ENCODE measurements at regions not wholly inside any gene's neighbourhood (a gene's known extent, or its start where the extent isn't known, plus 50 kb on each side); places are given as distances from the start of the nearest gene placed in this dataset.

DNA sequence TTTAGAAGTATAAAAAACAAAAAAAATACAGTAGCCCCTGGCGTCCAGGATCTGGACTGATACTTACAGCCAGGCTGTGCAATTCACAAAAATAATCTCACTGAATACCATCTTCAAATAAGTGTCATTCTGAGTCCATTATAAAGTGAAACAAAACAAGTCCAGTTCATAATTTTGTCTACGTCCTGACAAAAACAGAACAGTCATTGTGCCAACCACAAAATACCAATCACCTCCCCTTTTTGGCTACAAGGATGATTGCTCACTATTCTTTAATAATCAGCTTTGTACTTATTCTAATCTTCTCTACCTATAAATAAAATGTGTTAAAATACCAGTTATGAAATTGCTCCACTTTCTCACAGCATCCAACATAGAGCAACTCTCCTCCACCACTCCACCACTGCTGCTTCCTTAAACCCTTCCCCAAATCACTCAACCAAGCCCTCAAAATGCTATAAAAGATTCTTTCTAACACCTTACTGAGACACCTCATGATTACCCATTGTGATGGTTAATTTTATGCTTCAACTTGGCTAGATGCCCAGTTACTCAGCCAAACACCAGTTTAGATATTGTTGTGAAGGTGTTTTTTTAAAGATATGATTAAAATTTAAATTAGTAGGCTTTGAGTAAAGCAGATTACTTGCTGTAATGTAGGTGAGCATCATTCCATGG is 479.8 kb upstream of the SEMA3A start:
- DNase-seq, result no peak

DNA sequence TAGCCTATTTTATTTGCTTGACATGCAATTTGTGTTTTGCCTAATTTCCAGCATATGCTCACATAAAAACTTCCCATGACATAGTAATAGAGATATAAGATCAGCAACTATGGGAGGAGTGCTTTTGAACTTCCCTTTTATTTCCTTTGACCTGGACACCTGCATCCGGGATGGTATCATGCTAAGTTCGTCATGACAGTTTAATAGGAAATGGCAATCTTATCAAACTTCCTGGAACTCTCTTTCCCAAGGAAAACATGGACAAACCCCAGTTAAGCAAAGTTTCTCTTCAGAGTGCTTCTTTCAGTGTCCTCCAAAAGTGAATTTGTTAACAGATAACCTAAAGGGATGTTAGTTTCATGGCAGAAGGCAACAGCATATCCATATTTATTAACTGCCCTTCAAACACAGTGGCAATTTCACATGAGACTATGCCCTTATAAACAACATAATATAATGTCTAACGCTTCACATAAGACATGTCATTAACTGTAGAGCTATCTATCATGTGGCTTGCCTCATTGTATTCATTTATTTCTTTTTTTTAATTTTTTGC is 474.7 kb upstream of the SEMA3A start:
- no peak for DNase-seq

DNA sequence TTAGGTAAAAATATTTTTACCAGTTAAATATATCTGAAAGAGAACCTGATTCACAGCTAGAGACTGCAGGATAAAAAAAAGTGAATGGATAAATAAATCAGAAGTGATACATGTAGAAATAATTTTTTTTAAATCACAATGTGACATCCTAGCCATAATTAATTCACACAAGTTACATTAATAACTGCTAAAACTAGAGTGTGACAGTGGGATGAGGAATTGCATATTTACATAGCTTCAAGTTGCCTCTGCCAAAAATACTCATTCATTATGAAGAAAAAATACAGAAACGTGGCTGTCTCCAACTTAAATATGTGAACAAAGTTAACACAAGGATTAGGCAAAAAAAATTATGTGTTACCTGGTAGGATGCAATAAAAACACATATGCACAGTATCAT is 473.5 kb upstream of the SEMA3A start:
- DNase-seq, result no peak

DNA sequence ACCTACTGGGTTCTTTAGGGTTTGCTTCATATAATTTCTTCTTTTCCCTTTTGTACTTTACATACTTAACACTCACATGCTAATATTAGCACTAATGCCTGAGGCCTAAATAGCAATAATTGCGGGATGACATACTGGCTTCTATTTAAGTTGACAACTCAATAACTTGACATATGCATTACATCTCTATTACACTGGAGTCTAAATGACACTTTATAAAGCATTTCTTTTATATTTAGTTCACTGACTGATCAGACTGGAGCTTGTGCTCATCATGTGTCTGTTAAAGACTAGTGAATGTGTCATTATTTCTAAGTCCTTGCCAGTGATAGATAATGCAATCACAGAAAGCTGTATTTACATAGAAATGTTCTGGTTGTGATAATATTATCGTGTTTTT is 472.1 kb upstream of the SEMA3A start:
- no peak for DNase-seq

DNA sequence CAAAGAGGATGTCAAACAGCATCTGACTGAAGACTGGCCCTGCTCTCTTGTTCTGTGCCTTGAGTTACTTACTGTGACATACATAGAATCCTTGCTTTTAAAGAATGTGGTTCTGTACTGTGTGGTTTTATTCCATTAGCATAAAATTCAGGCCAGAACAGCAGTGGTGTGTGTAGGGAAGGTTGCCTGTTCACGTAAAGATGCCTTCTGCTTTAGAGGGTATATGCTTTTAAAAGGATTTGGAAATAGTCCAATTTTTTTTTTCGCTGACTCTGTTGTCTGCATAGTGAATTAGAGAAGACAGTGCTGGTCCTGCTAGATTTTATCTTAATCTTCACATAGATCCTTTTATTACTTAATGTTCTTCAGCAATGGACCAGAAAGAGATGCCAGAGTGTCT is 470.8 kb upstream of the SEMA3A start:
- DNase-seq, result no peak

DNA sequence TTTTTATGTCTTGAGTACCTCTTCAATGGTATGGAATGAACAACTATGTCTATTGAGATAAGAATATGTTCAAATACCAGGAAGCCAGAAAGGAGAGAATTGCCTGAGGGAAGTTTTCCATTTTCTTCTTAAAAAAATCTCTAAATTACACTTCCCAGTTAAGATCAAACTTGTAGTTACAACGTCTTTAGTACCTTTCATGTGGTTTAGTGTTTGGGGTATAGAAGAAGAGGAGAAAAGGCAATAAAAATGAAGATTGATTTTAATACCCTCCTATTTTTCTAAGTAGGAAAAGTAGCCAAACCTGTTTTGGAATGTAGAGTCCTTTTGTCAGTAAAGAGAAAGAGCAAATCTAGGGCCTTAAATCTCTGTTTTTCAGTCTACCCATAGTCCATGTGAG is 470.0 kb upstream of the SEMA3A start:
- no peak for DNase-seq

DNA sequence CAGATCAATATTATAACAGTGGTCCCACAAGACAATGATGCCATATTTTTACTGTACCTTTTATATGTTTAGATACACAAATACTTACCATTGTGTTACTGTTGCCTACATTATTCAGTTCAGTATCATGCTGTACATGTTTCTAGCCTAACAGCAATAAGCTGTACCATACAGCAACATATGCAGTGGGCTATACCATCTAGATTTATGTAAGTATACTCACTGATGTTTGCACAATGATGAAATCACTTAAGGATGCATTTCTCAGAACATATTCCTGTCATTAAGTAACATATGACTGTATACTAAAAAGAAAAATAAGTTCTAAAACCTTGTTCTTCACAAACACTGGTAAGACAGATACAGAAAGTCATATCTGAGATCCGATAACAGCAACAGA is 468.6 kb upstream of the SEMA3A start:
- DNase-seq, result no peak

DNA sequence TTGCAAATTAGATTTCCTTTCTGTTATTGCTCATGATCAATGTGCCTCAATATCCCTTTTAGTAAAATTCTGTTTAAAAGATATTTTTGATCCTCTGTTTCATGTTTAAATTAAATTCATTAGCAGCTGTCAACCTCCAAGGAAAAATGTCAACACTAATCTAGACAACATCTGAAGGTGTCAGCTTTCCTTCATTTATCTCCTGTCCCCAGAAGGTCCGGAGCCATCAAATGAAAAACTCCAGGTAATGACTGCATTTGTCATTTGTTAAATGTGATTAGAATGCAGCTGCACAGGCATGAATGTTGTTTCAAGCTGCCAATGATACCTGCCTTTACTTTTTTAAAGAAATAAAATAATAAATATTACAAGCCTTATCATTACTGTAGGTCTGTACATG is 463.7 kb upstream of the SEMA3A start:
- no peak for DNase-seq

DNA sequence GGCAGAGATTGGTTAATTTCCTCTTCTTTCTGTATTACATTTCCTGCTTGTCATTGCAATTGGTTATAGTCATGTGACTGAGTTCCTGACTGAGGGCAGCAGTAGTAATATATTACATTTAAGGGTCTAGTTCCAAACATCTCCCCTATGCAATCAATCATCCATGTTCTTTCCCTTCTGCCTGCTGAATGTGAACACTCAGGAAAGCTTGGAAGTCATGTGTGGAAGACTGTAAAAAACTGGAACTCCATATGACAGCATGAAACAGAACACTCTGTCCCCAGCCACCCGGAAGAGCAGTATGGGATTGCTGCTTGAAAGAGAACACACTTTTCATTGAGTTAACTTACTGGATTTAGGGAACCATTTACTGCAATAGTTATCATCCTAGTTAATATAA is 459.7 kb upstream of the SEMA3A start:
- DNase-seq, result no peak

DNA sequence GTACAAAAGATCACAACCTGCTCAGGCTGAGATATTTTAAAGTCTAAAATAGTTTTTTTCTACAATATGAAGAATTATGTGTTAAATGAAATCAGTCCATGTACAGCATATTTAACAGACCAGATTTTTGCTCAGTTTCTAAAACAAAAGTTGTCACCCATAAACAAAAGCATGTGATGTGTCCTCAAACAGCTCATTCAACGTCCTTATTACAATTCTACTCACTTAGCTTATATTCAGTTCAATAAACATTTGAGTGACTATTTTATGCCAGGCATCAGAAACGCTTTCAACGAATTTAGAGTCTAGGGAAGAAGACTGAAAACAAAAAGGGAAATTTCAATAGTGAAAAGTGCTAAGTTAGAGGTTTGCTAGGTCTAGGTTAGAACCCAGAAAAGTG is 457.3 kb upstream of the SEMA3A start:
- no peak for DNase-seq

DNA sequence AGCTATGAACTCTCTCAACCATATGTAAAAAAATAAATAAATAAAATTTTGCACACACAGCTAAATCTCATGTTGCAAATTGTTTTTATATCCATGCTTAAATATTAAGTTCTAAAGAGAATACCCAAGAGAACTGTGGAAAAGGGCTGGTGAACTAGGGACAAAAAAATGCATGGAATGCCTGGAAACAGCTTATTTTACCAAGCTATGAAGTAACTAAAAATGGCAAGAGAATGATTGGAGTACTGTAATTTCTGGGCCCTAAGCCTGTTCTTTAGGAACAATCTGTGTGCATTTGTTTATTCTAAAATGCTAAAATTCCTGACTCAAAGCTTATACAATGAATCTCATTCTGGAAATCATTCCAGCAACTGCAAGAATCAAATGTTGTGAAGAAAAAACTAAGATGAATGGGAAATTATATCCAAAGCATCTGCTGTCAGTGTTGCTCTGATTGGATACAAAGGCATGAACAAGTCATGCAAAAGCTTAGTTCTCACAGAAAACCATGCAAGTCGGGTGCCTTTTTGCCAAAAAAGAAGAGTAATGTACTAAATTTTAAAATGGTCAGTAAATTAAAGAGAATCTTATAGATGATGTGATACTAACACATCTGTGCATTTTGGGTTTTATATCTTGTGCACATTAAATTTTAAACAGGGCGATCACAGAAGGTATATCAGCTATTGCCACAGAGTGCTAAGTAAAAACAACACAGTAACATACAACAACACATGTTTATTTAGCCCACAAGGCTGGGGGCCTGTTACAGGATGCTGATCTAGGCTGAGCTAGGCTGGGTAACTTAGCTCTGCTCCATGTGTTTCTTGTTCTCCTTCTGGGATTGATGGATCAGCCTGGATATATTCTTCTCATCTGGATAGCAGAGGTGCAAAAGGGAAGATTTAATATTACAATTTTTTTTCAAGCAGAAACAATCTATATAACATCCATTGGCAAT is 453.5 kb upstream of the SEMA3A start:
- DNase-seq, result no peak

DNA sequence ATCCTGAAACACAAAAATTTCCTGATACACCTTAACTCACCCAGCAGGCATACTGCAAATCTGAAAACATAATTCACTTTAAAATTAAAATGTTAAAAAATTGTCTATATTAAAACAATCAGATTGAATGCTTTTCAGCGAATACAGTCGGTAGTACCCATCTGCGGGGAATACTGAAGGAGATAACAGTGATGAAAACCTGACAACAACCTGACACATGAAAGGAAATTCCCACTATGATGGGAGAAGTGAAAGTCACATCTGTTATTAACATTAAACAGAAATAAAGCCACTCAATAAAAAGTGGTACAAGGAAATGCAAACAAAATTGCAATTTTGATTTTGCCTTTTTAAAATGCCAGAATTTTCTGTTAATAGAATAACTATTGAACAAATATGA is 448.0 kb upstream of the SEMA3A start:
- DNase-seq, result no peak

DNA sequence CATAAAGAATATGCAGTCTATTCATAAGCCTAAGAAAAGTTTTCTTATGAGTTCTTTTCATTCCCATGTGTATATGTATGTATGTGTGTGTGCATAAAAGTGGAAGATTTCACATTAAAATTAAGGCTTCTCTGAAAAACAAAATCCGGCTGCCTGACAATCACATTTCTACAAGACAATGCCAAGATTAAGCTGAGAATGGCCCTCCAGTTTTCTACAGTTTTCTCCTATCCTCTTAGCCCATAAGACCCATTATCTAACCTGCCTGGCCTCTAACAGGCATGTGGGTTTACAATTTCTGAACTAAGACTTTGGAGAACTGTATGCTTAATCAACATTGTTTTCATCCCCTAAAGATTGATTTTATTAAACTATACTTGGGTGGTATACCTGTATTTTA is 446.0 kb upstream of the SEMA3A start:
- no peak for DNase-seq

DNA sequence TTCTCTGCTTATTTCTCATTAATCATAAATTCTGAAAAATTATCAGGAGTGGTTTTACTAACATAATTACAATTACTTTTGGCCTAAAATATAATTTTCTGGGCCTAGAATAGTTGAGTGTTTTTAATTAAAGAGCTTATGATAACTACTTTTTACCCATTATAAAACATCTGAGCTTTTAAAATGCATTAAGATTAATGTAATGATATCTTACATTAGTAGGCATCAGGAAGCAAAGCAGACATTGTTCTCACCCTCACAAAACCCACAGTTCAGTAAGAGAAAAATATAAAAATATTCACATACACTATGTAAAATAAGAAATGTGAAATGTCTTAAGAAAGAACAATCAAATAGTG is 443.7 kb upstream of the SEMA3A start:
- DNase-seq, result no peak

DNA sequence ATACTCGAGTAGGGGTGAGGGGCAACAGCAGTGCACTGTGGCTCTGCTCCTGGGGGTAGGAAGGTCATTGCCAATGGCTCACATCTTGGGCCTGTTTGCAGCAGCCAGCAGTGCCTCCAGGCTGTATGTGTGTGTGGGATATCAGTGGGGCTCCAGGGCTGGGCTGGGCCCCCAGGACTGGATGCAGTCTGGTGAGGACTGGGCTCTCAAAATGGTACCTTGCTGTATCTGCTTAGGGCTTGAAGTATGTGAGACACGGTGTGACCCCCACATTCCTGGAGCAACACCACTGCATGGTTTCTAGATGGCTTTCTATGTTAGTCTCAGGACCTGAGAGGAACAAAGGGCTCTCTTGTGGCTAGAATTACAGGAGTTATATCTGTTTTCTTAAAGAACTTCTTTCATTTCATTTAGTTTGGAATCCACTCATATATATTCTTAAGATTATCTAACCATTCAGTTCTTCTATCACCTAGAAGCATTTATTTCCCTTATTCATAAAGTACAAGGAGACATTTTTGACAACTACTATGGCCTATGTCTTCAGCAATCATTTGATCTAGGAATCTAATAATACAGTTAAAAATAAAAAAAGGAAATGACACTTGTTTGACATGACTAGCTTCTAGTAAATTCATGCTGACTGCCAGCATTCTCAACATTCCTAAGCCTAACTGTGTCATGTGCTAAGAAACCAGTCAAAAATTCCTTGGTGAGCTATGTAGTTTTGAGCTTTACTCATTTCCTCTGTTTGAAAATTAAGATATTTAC is 443.2 kb upstream of the SEMA3A start:
- peak; percentile 2 for DNase-seq

DNA sequence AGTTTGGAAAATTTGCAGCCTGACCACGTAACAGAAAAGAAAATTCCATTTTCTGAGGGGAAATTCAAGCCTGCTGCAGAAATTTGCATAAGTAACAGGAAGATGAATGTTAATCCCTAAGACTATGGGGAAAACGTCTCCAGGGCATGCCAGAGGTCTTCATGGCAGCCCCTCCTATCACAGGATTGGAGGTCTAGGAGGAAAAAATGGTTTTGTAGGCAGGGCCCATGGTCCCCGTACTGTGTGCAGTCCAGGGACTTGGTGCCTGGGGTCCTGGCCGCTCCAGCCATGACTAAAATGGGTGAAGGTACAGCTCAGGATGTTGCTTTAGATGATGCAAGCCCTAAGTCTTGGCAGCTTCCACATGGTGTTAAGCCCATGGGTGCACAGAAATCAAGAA is 437.3 kb upstream of the SEMA3A start:
- no peak for DNase-seq

DNA sequence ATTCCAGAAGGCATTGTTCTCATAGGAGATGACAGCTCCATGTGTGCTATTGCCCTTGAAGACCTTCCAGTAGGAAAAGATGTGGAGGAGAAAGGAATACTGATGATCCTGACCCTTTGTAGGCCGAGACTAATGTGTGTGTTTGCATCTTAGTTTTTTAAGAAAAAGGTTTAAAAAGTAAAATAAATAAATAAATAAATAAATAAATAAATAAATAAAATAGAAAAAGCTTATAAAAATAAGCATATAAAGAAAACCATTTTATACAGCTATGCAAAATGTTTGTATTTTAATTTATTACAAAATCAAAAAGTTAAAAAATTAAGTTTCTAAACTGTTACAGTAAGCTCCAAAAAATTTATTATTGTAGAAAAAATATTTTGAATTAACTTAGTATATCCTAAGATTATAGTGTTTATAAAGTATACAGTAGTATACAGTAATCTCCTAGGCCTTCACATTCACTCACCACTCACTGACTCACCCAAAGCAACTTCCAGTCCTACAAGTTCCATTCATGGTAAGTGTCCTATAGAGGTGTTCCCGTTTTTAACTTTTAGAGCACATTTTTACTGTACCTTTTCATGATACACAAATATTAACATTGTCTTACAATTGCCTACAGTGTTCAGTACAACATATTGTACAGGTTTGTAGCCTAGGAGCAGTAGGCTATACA is 435.2 kb upstream of the SEMA3A start:
- no peak for DNase-seq

DNA sequence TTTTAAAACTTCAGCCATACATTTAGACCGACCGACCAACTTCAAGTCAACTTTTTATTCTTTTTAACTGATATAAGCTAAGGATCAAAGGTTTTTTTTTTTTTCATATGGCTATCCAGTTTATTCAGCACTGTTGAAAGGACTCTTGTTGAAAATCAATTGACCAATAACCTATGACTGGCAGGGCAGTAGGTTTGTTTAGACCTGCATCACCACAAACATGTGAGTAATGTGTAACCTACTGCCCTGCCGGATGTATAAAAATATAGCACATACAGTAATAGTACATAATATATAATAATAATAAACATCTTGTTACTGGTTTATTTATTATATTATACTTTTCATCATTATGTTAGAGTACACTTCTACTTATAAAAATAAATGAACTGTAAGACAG is 434.6 kb upstream of the SEMA3A start:
- DNase-seq, result no peak

DNA sequence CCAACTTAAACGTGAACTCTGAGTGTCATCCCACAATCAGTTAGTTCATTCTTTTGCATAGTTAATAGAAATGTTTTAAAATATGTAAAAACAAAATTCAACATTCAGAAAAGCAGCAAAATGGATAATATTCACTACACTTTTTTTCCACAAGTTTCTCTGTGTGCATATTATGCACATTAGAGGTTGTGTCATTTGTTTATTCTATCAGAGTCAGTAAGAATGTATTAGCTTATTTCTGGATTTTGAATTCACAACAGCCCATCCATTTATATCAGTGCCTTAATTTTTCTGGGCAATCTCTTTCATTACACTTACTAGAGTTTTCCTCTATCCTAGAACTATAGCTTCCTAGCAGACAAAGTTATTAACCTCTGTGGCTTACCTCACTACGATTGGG is 432.7 kb upstream of the SEMA3A start:
- no peak for DNase-seq

DNA sequence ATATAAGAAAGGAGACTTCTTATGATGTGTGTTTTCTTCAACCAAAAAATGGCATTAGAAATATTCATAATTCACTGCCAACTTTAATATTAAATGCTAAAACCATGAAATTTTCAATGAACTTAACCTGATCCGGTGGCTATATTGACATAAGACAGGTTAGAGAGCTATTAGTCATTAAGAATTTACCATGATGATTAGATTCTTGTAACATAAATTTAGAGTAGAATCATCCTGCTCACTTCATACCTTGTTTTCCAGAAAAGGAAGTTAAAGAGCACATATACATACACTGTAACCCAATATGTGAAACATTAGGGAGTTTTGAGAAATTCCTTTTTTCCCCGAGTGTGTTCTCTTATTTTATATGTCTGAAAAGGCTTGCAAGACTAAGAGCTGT is 430.3 kb upstream of the SEMA3A start:
- no peak for DNase-seq

DNA sequence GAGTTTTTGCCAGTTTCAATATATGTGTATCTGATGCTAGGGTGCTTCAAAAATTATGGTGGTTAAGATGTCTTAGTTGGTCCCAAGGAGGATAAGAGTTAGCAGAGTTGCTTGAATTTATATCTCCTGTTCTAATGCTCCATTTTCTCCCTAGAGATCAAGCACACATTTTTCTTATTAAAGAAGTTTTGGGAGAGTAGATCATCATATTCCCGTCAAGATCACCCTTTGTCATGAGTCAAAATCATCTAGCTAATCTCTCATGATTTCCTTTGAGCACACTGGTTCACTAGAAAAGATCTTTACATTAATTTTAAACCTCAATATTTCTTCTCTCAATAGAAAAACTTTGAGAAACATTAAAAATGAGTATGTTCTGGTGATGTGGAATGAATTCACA is 429.9 kb upstream of the SEMA3A start:
- no peak for DNase-seq

DNA sequence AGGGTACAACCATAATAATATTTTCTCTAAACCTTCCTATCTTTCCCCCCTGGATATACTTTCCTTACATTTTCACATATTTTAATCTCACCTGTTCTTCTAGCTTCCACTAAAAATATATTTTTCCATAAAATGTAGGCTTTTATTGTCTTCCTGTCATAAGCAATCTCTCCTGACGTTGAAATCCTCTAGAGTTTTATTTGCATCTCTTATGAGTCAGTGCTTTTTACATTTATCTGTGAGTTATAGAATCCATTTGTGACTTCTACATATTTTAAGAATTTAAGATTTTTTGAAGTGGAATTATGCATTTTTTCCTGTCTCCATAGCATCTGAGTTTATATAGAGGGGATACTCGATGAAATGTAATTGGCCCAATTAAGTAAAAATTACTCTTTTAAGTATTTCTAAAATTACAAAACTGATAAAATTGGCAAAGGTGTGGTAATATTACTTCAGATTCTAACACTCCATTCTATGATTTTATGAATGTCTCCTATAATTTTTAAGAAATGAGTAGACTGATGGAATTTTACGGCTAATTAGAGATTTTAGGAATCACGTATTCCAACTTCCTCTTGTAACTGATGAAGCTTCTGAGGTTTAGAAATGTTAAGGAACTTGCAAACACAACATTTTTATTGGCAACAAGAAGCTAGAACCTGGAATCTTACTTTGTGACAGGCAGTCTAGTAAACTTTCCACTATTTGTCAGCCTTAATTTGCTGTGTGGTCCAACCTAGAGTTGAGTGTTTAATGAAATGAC is 422.9 kb upstream of the SEMA3A start:
- no peak for DNase-seq

All from inflammatory macrophage treated with lipopolysaccharide for 4 hours (primary cell).